GM10248 (cell line): ENCODE measurements at regions not wholly inside any gene's neighbourhood (a gene's known extent, or its start where the extent isn't known, plus 50 kb on each side); places are given as distances from the start of the nearest gene placed in this dataset.
"Not testable (repeated sequence)": the region's sequence is repeated elsewhere in the genome, so short reads cannot be mapped to it uniquely, and the experiment has no call there.

Source experiments
- CTCF ChIA-PET: fragments of 300-600 bp; sonication (Branson Sonifier 250); formaldehyde crosslinking; extraction: SDS; loops from one replicate; lab custom pipeline; 2021; ENCODE audit warnings: antibody characterized with exemption; lab: Yijun Ruan, JAX
- POLR2A ChIA-PET: fragments of 350-650 bp; sonication (Branson Sonifier 250); formaldehyde crosslinking; extraction: SDS; loops from one replicate; lab custom pipeline; 2020; ENCODE audit warnings: antibody characterized with exemption; lab: Yijun Ruan, JAX
- DNase-seq: peaks from one replicate; pipeline ENCODE4 v3.0.0; 2012; ENCODE audit errors: extremely low spot score
- CTCF ChIP-seq: IDR thresholded peaks from 2 replicates; pipeline ENCODE4 v1.5.1; 2012; ENCODE audit warnings: mild to moderate bottlenecking, low read depth; ENCODE audit errors: extremely low read depth, missing control alignments, control extremely low read depth

GRCh38 chr18:35876243-35876642 lies 96.2 kb upstream of the RMP24 start:
- no peak for DNase-seq
- no peak for TF ChIP-seq CTCF
- CTCF ChIA-PET, result interaction anchor here (1.3 to 1.6 kb wide), 4 partner anchors 12 to 33 kb away, joined by 3 to 5 read pairs (median 4); no protein-coding TSS in a partner anchor
- POLR2A ChIA-PET, result no interaction called here

DNA sequence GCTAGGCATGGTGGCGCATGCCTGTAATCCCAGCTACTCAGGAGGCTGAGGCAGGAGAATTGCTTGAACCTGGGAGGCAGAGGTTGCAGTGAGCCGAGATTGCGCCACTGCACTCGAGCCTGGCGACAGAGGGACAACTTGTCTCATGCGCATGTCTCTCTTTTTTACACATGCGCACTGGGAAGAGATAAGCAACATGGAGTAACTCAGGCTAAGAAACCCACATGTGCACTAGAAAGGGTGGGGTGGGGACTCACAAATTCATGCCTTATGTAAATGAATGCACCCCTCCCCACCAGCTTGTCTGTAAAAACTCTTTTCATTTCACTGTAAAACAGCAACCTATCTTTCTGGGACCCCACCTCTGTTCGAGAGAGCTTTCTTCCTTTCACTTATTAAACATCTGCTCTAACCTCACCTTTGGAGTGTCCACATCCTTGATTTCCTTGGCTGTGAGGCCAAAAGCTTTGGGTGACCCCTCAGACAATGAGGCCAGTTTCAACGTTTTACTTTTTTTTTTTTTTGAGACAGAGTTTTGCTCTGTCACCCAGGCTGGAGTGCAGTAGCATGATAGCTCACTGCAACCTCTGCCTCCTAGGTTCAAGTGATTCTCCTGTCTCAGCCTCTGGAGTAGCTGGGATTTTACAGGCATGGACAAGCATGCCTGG lies 91.6 kb upstream of the RMP24 start:
- POLR2A ChIA-PET, result no interaction called here
- CTCF ChIA-PET, result no interaction called here
- DNase-seq, result no peak
- TF ChIP-seq CTCF, result no peak

DNA sequence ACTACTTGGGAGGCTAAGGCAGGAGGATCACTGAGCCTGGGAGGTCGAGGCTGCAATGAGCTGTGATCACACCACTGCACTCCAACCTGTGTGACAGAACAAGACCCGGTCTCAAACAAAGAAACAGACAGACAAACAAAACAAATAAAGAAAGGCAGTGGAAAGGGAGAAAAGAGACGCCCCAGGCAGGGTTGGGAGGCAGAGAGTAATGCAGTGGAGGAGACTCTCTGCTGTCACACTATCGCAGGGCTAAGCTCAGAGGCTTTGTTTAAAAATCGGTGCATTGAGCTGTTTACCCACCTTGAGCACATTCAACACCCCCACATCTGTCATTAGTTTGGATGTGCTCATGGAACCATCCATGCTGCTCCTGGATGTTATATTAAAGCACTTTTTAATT lies 84.2 kb upstream of the RMP24 start:
- POLR2A ChIA-PET, result no interaction called here
- CTCF ChIA-PET, result interaction anchor here (1.1 kb wide), 1 partner anchor 12 kb away, joined by 4 read pairs; no protein-coding TSS in a partner anchor
- DNase-seq, result no peak

GRCh38 chr18:35889677-35890076 lies 82.8 kb upstream of the RMP24 start:
- DNase-seq, result no peak
- CTCF ChIA-PET, result interaction anchor here (1.3 kb wide), 1 partner anchor 14 kb away, joined by 4 read pairs; no protein-coding TSS in a partner anchor
- TF ChIP-seq CTCF, result no peak
- POLR2A ChIA-PET, result interaction anchor here (0.6 kb wide), 1 partner anchor 686 kb away, joined by 3 read pairs; no protein-coding TSS in a partner anchor

More for the DNA sequence above, 84.2 kb upstream of the RMP24 start:
- no peak for TF ChIP-seq CTCF

DNA sequence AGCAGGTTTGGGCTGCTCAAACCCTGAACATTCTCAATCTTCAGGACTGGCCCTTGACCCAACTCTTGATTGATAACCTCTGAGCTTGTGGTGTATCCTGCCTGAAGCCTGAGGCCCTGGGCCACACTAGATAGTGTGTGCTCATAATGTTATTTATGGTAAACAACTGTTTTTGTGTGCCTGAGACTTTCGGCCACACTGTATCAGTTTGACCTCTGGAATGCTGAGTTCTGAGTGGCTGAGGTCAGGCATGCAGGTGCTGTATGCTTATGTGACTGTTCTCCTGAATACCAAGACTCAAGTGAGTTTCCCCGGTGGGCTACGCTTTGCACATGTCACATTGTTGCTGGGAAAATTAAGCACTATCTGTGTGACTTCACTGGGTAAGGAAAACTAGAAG lies 82.2 kb upstream of the RMP24 start:
- DNase-seq, result no peak
- no peak for TF ChIP-seq CTCF
- ChIA-PET CTCF (no interaction called here), POLR2A (no interaction called here)

GRCh38 chr18:35892118-35892517 lies 80.4 kb upstream of the RMP24 start:
- ChIA-PET POLR2A (no interaction called here), CTCF (no interaction called here)
- TF ChIP-seq CTCF, result no peak
- no peak for DNase-seq

GRCh38 chr18:35897481-35897880 lies 75.0 kb upstream of the RMP24 start:
- DNase-seq, POLR2A ChIA-PET, CTCF ChIA-PET: not testable (repeated sequence)
